ENCODE measurements at regions not wholly inside any gene's neighbourhood (a gene's known extent, or its start where the extent isn't known, plus 50 kb on each side); places are given as distances from the start of the nearest gene placed in this dataset.

DNA sequence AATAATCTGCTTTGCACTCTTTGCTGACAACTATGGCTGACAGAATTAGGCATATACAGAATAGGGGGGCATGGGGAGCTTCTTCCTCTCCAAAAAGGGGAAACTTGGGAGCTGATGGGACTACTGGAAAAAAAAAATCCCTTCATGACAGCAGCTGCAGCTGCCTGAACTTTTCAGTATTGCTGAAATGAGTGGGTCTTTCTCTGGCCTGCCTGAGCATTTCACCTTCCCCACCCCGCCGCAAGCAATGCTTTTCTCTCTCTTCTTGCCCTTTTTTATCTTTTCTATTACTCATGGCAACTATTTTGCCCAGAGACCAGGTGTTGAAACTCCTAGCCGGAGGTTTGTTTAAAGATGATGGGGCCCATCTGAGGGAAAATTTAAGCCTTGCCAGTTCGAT lies 244.9 kb downstream of the SEMA3D start:
- TF ChIP-seq EP300 (IDR thresholded peaks at IDR 0.05) (no peak), POLR2AphosphoS5 (IDR thresholded peaks at IDR 0.05) (no peak), POLR2A (IDR thresholded peaks at IDR 0.05) (no peak)
- TF ChIP-seq, protein P1, sequence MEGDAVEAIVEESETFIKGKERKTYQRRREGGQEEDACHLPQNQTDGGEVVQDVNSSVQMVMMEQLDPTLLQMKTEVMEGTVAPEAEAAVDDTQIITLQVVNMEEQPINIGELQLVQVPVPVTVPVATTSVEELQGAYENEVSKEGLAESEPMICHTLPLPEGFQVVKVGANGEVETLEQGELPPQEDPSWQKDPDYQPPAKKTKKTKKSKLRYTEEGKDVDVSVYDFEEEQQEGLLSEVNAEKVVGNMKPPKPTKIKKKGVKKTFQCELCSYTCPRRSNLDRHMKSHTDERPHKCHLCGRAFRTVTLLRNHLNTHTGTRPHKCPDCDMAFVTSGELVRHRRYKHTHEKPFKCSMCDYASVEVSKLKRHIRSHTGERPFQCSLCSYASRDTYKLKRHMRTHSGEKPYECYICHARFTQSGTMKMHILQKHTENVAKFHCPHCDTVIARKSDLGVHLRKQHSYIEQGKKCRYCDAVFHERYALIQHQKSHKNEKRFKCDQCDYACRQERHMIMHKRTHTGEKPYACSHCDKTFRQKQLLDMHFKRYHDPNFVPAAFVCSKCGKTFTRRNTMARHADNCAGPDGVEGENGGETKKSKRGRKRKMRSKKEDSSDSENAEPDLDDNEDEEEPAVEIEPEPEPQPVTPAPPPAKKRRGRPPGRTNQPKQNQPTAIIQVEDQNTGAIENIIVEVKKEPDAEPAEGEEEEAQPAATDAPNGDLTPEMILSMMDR (IDR thresholded peaks at IDR 0.05): no peak
- H3K4me1 ChIP-seq: no peaks in the 10 kb centered on the region
- 63% methylated on average over 4 of the region's 4 CpGs for WGBS
- DNase-seq (ENCODE audit: low spot score in 2 of 2): no peak
- no peaks in the 10 kb centered on the region for H3K9me3 ChIP-seq
- no peaks in the 10 kb centered on the region for H3K27me3 ChIP-seq
- H3K36me3 ChIP-seq: no peaks in the 10 kb centered on the region
- H3K27ac ChIP-seq: no peak overlapping the region
- no peak overlapping the region for H3K4me3 ChIP-seq

DNA sequence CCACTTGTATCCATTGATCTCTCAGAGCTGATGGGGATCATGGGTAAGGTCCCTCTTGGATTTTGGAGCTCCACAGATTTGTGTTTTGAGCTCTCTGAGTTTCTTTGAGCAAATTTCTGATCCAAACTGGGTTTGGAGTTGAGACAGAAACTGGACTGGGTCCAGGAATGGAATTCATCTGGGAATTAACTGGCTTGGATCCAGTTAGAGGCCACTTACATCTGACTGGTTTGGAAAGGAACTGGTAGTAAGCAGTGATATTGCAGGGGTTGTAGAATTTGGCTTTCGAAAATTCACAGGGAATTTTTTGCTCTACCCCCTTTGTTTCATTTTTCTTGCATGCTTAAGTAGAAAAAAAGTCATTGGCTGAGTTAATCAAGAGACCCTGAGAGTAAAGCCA lies 245.6 kb downstream of the SEMA3D start:
- no peaks in the 10 kb centered on the region for H3K9me3 ChIP-seq
- H3K4me1 ChIP-seq: no peaks in the 10 kb centered on the region
- no peak for TF ChIP-seq EP300 (IDR thresholded peaks at IDR 0.05)
- no peak for TF ChIP-seq POLR2A (IDR thresholded peaks at IDR 0.05)
- no peaks in the 10 kb centered on the region for H3K36me3 ChIP-seq
- no peaks in the 10 kb centered on the region for H3K27me3 ChIP-seq
- H3K27ac ChIP-seq: no peak overlapping the region
- H3K4me3 ChIP-seq: no peak overlapping the region
- 59% methylated on average over 1 of the region's 1 CpG for WGBS
- no peak for DNase-seq (ENCODE audit: low spot score in 2 of 2)

DNA sequence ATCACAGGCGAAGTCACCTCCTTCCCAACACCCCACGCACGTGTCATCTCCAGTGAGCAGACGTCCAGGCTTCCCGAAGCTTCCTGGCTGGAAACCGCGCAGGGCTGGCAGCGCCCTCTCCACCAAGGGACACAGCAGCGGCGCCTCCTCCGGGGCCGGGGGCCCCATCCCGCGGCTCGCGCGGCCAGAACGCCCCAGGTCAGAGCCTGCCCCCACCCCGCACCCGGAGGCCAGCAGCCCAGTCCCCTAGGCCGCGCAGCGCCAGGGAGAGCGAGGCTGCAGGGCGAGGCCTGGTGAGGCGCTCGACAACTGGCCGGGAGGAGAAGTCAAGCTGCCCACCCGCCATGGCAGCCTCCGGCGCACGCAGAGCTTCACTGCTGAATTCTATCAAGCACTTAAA lies 247.0 kb downstream of the SEMA3D start:
- 95% methylated on average over 32 of the region's 32 CpGs for WGBS
- H3K4me1 ChIP-seq: no peaks in the 10 kb centered on the region
- H3K4me3 ChIP-seq: no peak overlapping the region
- no peaks in the 10 kb centered on the region for H3K9me3 ChIP-seq
- DNase-seq (ENCODE audit: low spot score in 2 of 2): no peak
- H3K36me3 ChIP-seq: no peaks in the 10 kb centered on the region
- no peaks in the 10 kb centered on the region for H3K27me3 ChIP-seq
- no peak overlapping the region for H3K27ac ChIP-seq
- TF ChIP-seq POLR2A (IDR thresholded peaks at IDR 0.05) (no peak), POLR2AphosphoS5 (IDR thresholded peaks at IDR 0.05) (no peak), EP300 (IDR thresholded peaks at IDR 0.05) (no peak)
- TF ChIP-seq, protein P1 (IDR thresholded peaks at IDR 0.05): no peak

DNA sequence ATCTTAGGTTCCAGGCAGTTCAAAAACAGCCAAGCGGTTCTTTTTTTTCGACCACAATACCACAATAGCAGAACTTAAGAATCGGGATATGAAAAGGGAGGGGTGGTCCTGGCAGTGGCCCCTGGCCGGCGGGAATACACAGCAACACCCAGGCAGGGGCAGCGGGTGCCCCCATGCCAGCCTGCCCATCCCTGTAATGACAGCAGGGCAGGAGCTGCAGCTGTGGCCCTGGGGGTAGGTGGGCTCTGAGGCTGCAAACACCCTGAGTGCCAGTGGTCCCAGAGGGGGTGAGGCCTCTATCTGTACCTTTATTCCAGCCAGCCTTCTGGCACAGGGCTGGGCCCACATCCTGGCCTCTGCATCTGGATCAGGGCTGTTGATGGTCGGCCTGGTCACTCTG lies 247.4 kb downstream of the SEMA3D start:
- TF ChIP-seq POLR2A (IDR thresholded peaks at IDR 0.05): no peak
- no peak for TF ChIP-seq POLR2AphosphoS5 (IDR thresholded peaks at IDR 0.05)
- TF ChIP-seq, protein P1 (IDR thresholded peaks at IDR 0.05): no peak
- Histone ChIP-seq H3K9me3 (no peaks in the 10 kb centered on the region), H3K4me1 (no peaks in the 10 kb centered on the region), H3K4me3 (no peak overlapping the region), H3K27ac (no peak overlapping the region), H3K36me3 (no peaks in the 10 kb centered on the region), H3K27me3 (no peaks in the 10 kb centered on the region)
- WGBS: 94% methylated on average over 7 of the region's 7 CpGs
- DNase-seq (ENCODE audit: low spot score in 2 of 2): no peak

DNA sequence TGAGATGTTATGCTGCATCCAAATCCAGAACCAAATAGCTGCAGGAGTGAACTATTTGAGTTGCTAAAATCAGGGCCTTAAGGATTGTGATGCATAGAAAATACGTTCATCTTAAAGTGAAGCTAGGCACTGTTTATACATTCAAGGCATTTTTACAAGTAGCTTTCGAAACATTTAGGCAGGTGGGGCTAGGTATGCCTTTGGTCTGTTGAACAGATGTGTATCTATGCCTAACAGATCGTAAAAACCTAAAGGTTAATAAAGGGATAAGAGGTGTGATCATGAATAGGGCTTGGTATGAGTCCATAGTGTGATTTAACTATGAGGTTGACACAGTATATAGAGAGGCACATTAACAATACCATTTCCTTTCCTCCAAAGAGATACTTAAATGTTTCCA lies 262.5 kb downstream of the SEMA3D start:
- H3K27ac ChIP-seq: no peak overlapping the region
- no peaks in the 10 kb centered on the region for H3K27me3 ChIP-seq
- H3K9me3 ChIP-seq: peaks cover 3% of the 10 kb centered on the region
- no peaks in the 10 kb centered on the region for H3K4me1 ChIP-seq
- H3K36me3 ChIP-seq: no peaks in the 10 kb centered on the region
- WGBS: 59% methylated on average over 3 of the region's 3 CpGs
- no peak for DNase-seq (ENCODE audit: low spot score in 2 of 2)
- TF ChIP-seq POLR2A (IDR thresholded peaks at IDR 0.05) (no peak), POLR2AphosphoS5 (IDR thresholded peaks at IDR 0.05) (no peak), EP300 (IDR thresholded peaks at IDR 0.05) (no peak)
- TF ChIP-seq, protein P1 (IDR thresholded peaks at IDR 0.05): no peak
- no peak overlapping the region for H3K4me3 ChIP-seq

DNA sequence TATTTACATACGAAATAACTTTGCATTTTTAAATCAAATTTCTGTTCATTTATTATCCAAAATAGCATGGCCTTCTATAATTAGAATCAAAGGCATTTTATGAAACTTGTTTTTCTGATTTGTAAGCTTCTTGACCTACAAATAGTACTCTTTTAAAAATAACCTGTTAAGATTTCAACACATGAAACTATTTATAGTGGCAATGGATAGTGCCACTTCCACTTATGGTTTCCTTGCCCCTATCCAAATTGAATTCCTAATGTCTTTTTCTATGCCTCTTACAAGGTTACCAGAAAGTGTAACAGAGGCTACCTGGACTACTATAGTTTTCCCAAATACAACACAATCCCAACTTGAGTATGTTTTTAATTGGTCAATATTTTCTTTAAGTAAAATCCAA lies 263.5 kb downstream of the SEMA3D start:
- Histone ChIP-seq H3K27me3 (no peaks in the 10 kb centered on the region), H3K4me1 (no peaks in the 10 kb centered on the region), H3K4me3 (no peak overlapping the region), H3K9me3 (no peaks in the 10 kb centered on the region), H3K36me3 (no peaks in the 10 kb centered on the region), H3K27ac (no peak overlapping the region)
- no peak for DNase-seq (ENCODE audit: low spot score in 2 of 2)
- no peak for TF ChIP-seq EP300 (IDR thresholded peaks at IDR 0.05)
- TF ChIP-seq, protein P1 (IDR thresholded peaks at IDR 0.05): no peak
- no peak for TF ChIP-seq POLR2AphosphoS5 (IDR thresholded peaks at IDR 0.05)
- TF ChIP-seq POLR2A (IDR thresholded peaks at IDR 0.05): no peak
- 71% methylated on average over 1 of the region's 1 CpG for WGBS
